ENCODE measurements at regions not wholly inside any gene's neighbourhood (a gene's known extent, or its start where the extent isn't known, plus 50 kb on each side); places are given as distances from the start of the nearest gene placed in this dataset.

GRCh38 chr1:61585714-61586113 is 139.2 kb downstream of the TM2D1 start:
- ATAC-seq (ENCODE audit: low read depth) = no peak
- TF ChIP-seq, protein P1, sequence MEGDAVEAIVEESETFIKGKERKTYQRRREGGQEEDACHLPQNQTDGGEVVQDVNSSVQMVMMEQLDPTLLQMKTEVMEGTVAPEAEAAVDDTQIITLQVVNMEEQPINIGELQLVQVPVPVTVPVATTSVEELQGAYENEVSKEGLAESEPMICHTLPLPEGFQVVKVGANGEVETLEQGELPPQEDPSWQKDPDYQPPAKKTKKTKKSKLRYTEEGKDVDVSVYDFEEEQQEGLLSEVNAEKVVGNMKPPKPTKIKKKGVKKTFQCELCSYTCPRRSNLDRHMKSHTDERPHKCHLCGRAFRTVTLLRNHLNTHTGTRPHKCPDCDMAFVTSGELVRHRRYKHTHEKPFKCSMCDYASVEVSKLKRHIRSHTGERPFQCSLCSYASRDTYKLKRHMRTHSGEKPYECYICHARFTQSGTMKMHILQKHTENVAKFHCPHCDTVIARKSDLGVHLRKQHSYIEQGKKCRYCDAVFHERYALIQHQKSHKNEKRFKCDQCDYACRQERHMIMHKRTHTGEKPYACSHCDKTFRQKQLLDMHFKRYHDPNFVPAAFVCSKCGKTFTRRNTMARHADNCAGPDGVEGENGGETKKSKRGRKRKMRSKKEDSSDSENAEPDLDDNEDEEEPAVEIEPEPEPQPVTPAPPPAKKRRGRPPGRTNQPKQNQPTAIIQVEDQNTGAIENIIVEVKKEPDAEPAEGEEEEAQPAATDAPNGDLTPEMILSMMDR (IDR thresholded peaks at IDR 0.05) = no peak
- no peaks in the 10 kb centered on the region for H3K9me3 Mint-ChIP-seq
- no peak overlapping the region for H3K4me3 Mint-ChIP-seq
- H3K4me1 Mint-ChIP-seq = no peaks in the 10 kb centered on the region
- intact Hi-C loops (cut with micrococcal nuclease) = loop anchor here (5.0 kb wide), 1 partner anchor 608 kb away; no protein-coding TSS in a partner anchor
- no peaks in the 10 kb centered on the region for H3K36me3 Mint-ChIP-seq (ENCODE audit: low read depth)
- no peak for DNase-seq
- H3K27ac Mint-ChIP-seq = no peak overlapping the region
- ChIA-PET POLR2A (no interaction called here), CTCF (no interaction called here)
- no peaks in the 10 kb centered on the region for H3K27me3 Mint-ChIP-seq

DNA sequence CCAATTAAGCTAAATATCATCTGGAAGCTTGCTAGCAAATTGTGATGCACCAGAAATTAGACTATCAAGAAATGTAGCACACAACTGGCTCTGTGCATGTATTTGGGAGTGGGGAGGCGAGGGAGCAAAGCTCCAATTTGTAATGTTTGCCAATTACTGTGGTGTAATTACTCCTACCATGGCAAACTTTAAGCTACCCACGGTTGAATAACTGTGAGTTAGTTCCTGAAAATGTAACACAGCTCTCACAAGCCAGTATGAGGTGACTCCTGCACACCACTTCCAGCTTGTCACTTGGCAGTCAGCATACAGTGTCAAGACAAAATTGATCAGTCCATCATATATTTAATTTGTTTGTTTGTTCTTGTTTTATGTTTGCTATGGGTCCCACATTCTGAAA is 141.2 kb downstream of the TM2D1 start:
- TF ChIP-seq, protein P1 (IDR thresholded peaks at IDR 0.05) = no peak
- no peak for ATAC-seq (ENCODE audit: low read depth)
- Mint-ChIP-seq H3K27ac (no peak overlapping the region), H3K9me3 (no peaks in the 10 kb centered on the region), H3K27me3 (peaks cover 6% of the 10 kb centered on the region), H3K4me3 (no peak overlapping the region), H3K36me3 (ENCODE audit: low read depth) (no peaks in the 10 kb centered on the region), H3K4me1 (no peaks in the 10 kb centered on the region)
- ChIA-PET POLR2A (no interaction called here), CTCF (interaction anchor here (1.3 kb wide), 1 partner anchor 534 kb away, joined by 3 read pairs; no protein-coding TSS in a partner anchor)
- no peak for DNase-seq
- intact Hi-C loops (cut with micrococcal nuclease) = no loop called here

DNA sequence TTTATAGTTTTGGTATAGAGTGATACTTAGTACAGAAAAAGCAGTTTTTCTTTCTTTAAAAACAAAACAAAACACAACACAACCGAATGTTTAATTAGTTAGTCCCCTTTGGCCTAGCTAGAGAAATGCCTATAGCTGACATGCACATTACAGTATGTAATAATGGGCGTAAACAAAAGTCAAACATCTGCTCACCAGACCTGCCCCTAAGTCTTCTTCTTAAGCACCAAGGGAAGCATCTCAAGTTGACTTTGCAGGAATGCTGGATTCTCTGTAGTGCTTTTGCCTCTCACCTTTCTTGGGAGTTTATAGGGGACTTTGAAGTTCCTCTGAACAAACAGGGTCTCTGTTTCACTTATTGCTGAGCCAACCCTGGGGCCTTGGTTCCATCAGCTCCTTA is 143.7 kb downstream of the TM2D1 start:
- POLR2A ChIA-PET = no interaction called here
- CTCF ChIA-PET = no interaction called here
- TF ChIP-seq, protein P1 (IDR thresholded peaks at IDR 0.05) = no peak
- H3K9me3 Mint-ChIP-seq = no peaks in the 10 kb centered on the region
- intact Hi-C loops (cut with micrococcal nuclease) = no loop called here
- no peak for ATAC-seq (ENCODE audit: low read depth)
- no peaks in the 10 kb centered on the region for H3K4me1 Mint-ChIP-seq
- peaks cover 9% of the 10 kb centered on the region for H3K27me3 Mint-ChIP-seq
- no peak overlapping the region for H3K4me3 Mint-ChIP-seq
- H3K36me3 Mint-ChIP-seq (ENCODE audit: low read depth) = no peaks in the 10 kb centered on the region
- H3K27ac Mint-ChIP-seq = no peak overlapping the region
- DNase-seq = no peak

GRCh38 chr1:61580417-61580816 is 144.5 kb downstream of the TM2D1 start:
- ATAC-seq (ENCODE audit: low read depth) = no peak
- TF ChIP-seq, protein P1 (IDR thresholded peaks at IDR 0.05) = no peak
- H3K27me3 Mint-ChIP-seq = peaks cover 9% of the 10 kb centered on the region
- ChIA-PET CTCF (no interaction called here), POLR2A (no interaction called here)
- no peak overlapping the region for H3K27ac Mint-ChIP-seq
- no peak for DNase-seq
- no peaks in the 10 kb centered on the region for H3K36me3 Mint-ChIP-seq (ENCODE audit: low read depth)
- intact Hi-C loops (cut with micrococcal nuclease) = no loop called here
- no peaks in the 10 kb centered on the region for H3K9me3 Mint-ChIP-seq
- H3K4me3 Mint-ChIP-seq = no peak overlapping the region
- no peaks in the 10 kb centered on the region for H3K4me1 Mint-ChIP-seq

DNA sequence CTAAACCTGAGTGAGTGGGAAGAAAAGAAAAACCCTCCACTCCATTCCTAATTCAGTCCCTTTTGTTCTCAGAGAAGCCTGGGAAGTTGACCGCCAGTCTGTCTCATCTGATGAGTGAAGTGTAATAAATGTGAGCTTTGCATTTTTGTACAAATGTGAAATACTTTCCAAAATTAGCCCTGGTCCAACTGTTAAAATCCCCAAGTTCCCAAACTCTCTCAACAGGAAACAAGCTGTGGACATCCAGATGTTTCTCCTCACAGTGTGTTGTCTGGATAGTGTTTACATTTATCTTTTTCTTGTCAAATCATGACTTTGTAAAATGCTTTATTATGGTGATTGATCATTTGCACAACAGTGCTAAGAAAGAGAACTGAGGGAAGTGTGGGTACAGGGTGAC is 145.1 kb downstream of the TM2D1 start:
- Mint-ChIP-seq H3K27me3 (peaks cover 9% of the 10 kb centered on the region), H3K27ac (no peak overlapping the region), H3K9me3 (no peaks in the 10 kb centered on the region), H3K4me1 (no peaks in the 10 kb centered on the region), H3K4me3 (no peak overlapping the region), H3K36me3 (ENCODE audit: low read depth) (no peaks in the 10 kb centered on the region)
- ChIA-PET POLR2A (no interaction called here), CTCF (no interaction called here)
- intact Hi-C loops (cut with micrococcal nuclease) = no loop called here
- TF ChIP-seq, protein P1 (IDR thresholded peaks at IDR 0.05) = no peak
- no peak for DNase-seq
- no peak for ATAC-seq (ENCODE audit: low read depth)

All from activated B cell treated with CpG ODN at 0.5 μM for 24 hours (primary cell).